Skeletal muscle tissue (tissue), 3 donors: ENCODE measurements at regions not wholly inside any gene's neighbourhood (a gene's known extent, or its start where the extent isn't known, plus 50 kb on each side); places are given as distances from the start of the nearest gene placed in this dataset.
"Not testable (repeated sequence)": the region's sequence is repeated elsewhere in the genome, so short reads cannot be mapped to it uniquely, and the experiment has no call there.

ENCODE experiments used
- H3K27ac ChIP-seq: one replicate; pipeline ENCODE4 v1.7.0; 2013; ENCODE audit warnings: mild to moderate bottlenecking, low read depth, low read length, inconsistent platforms
- H3K27me3 ChIP-seq, 3 donors: one replicate each; pipeline ENCODE4 v1.7.0; 2013; ENCODE audit warnings: low read length in 3 of 3; ENCODE audit not compliant: control insufficient read depth in 3 of 3, insufficient read depth in 3 of 3
- H3K36me3 ChIP-seq, 3 donors: one replicate each; pipeline ENCODE4 v1.7.0; 2013; ENCODE audit warnings: low read length in 3 of 3; ENCODE audit not compliant: control insufficient read depth in 3 of 3, insufficient read depth in 3 of 3
- H3K4me1 ChIP-seq, 3 donors: one replicate each; pipeline ENCODE4 v1.7.0; 2013; ENCODE audit warnings: low read length in 3 of 3, mild to moderate bottlenecking in 3 of 3; ENCODE audit not compliant: control insufficient read depth in 3 of 3, insufficient read depth in 3 of 3
- H3K4me3 ChIP-seq, 3 donors: one replicate each; pipeline ENCODE4 v1.7.0; 2013; ENCODE audit warnings: low read length in 3 of 3
- H3K9ac ChIP-seq, 3 donors: one replicate each; pipeline ENCODE4 v1.7.0; 2013; ENCODE audit warnings: low read length in 3 of 3, mild to moderate bottlenecking in 3 of 3, moderate library complexity in 2 of 3, low read depth in 1 of 3
- H3K9me3 ChIP-seq, 3 donors: one replicate each; pipeline ENCODE4 v1.7.0; 2013; ENCODE audit warnings: low read length in 3 of 3; ENCODE audit not compliant: control insufficient read depth in 3 of 3
- donor health status: Osteomylitis.

- Histone ChIP-seq H3K27me3 (no peaks in the 10 kb centered on the region), H3K9me3 (no peaks in the 10 kb centered on the region), H3K27ac (no peak overlapping the region), H3K9ac (no peak overlapping the region), H3K36me3 (no peaks in the 10 kb centered on the region), H3K4me1 (no peaks in the 10 kb centered on the region), H3K4me3 (no peak overlapping the region)
Measured at GRCh38 chr9:7490317-7491108, 309.1 kb downstream of the DMAC1 start.

GRCh38 chr9:7489036-7489435, 310.5 kb downstream of the DMAC1 start:
- Histone ChIP-seq H3K27ac (no peak overlapping the region), H3K9ac (no peak overlapping the region), H3K4me3 (no peak overlapping the region), H3K9me3 (no peaks in the 10 kb centered on the region), H3K4me1 (no peaks in the 10 kb centered on the region), H3K27me3 (no peaks in the 10 kb centered on the region), H3K36me3 (no peaks in the 10 kb centered on the region)

GRCh38 chr9:7484014-7484413, 315.6 kb downstream of the DMAC1 start:
- H3K9me3 ChIP-seq, H3K27ac ChIP-seq, H3K9ac ChIP-seq, H3K4me3 ChIP-seq, H3K36me3 ChIP-seq, H3K27me3 ChIP-seq, H3K4me1 ChIP-seq: not testable (repeated sequence)

GRCh38 chr9:7481570-7481969, 318.0 kb downstream of the DMAC1 start:
- H3K36me3 ChIP-seq: no peaks in the 10 kb centered on the region
- H3K4me3 ChIP-seq: no peak overlapping the region
- H3K9ac ChIP-seq: no peak overlapping the region
- H3K9me3 ChIP-seq: no peaks in the 10 kb centered on the region
- no peak overlapping the region for H3K27ac ChIP-seq
- no peaks in the 10 kb centered on the region for H3K27me3 ChIP-seq
- H3K4me1 ChIP-seq: no peaks in the 10 kb centered on the region

- Histone ChIP-seq H3K27me3 (no peaks in the 10 kb centered on the region), H3K9me3 (no peaks in the 10 kb centered on the region), H3K4me3 (no peak overlapping the region), H3K27ac (no peak overlapping the region), H3K36me3 (no peaks in the 10 kb centered on the region), H3K9ac (no peak overlapping the region), H3K4me1 (no peaks in the 10 kb centered on the region)
Measured at GRCh38 chr9:7479300-7479699, 320.3 kb downstream of the DMAC1 start.

- no peak overlapping the region for H3K9ac ChIP-seq
- H3K27ac ChIP-seq: no peak overlapping the region
- no peaks in the 10 kb centered on the region for H3K27me3 ChIP-seq
- H3K36me3 ChIP-seq: no peaks in the 10 kb centered on the region
- no peak overlapping the region for H3K4me3 ChIP-seq
- no peaks in the 10 kb centered on the region for H3K9me3 ChIP-seq
- no peaks in the 10 kb centered on the region for H3K4me1 ChIP-seq
Measured at GRCh38 chr9:7478646-7479045, 320.9 kb downstream of the DMAC1 start.

GRCh38 chr9:7467186-7467585, 332.4 kb downstream of the DMAC1 start:
- Histone ChIP-seq H3K4me3 (no peak overlapping the region), H3K4me1 (no peaks in the 10 kb centered on the region), H3K9me3 (no peaks in the 10 kb centered on the region), H3K27ac (no peak overlapping the region), H3K9ac (no peak overlapping the region), H3K36me3 (no peaks in the 10 kb centered on the region), H3K27me3 (no peaks in the 10 kb centered on the region)

GRCh38 chr9:7461791-7462190, 337.8 kb downstream of the DMAC1 start:
- Histone ChIP-seq H3K9me3 (no peaks in the 10 kb centered on the region), H3K36me3 (no peaks in the 10 kb centered on the region), H3K27me3 (no peaks in the 10 kb centered on the region), H3K9ac (no peak overlapping the region), H3K4me3 (no peak overlapping the region), H3K4me1 (no peaks in the 10 kb centered on the region), H3K27ac (no peak overlapping the region)

- no peak overlapping the region for H3K9ac ChIP-seq
- H3K36me3 ChIP-seq: no peaks in the 10 kb centered on the region
- H3K27me3 ChIP-seq: no peaks in the 10 kb centered on the region
- no peak overlapping the region for H3K27ac ChIP-seq
- H3K4me1 ChIP-seq: no peaks in the 10 kb centered on the region
- no peak overlapping the region for H3K4me3 ChIP-seq
- no peaks in the 10 kb centered on the region for H3K9me3 ChIP-seq
Measured at GRCh38 chr9:7456793-7457530, 342.6 kb downstream of the DMAC1 start.

GRCh38 chr9:7456377-7456776, 343.2 kb downstream of the DMAC1 start:
- H3K4me3 ChIP-seq: no peak overlapping the region
- H3K9me3 ChIP-seq: no peaks in the 10 kb centered on the region
- no peak overlapping the region for H3K27ac ChIP-seq
- no peaks in the 10 kb centered on the region for H3K36me3 ChIP-seq
- no peak overlapping the region for H3K9ac ChIP-seq
- H3K27me3 ChIP-seq: no peaks in the 10 kb centered on the region
- H3K4me1 ChIP-seq: no peaks in the 10 kb centered on the region
